Endothelial cell of umbilical vein (primary cell): ENCODE measurements at regions not wholly inside any gene's neighbourhood (a gene's known extent, or its start where the extent isn't known, plus 50 kb on each side); places are given as distances from the start of the nearest gene placed in this dataset.

Experiments used
- BruUV-seq: library from RNA; stranded (reverse); fragments of 400-500 nt; replicated peaks from 2 replicates; lab custom pipeline; 2021; lab: Mats Ljungman, UMichigan
- CTCF ChIA-PET: fragments of 300-600, 350-600 bp; sonication (Branson Sonifier 250); formaldehyde crosslinking; loops from one replicate; lab custom pipeline; 2021; ENCODE audit warnings: antibody characterized with exemption, inconsistent platforms; lab: Charles Lee
- POLR2A ChIA-PET: fragments of 300-600, 350-600 bp; sonication (Branson Sonifier 250); formaldehyde crosslinking; loops from one replicate; lab custom pipeline; 2021; ENCODE audit warnings: antibody characterized with exemption, inconsistent platforms; lab: Charles Lee
- DNase-seq: peaks from one replicate; pipeline ENCODE4 v3.0.0-alpha.2; 2011; ENCODE audit warnings: low read depth, low spot score
- FAIRE-seq: peaks from 2 replicates; lab custom pipeline; 2011; peaks lifted over from hg19 to GRCh38; lab: Jason Lieb, UNC
- H2AFZ ChIP-seq: 2 replicates; pipeline ENCODE4 v1.6.0; 2012; ENCODE audit warnings: low read depth, low read length, control low read depth, inconsistent platforms
- H3K27ac ChIP-seq: 2 replicates; pipeline ENCODE4 v1.5.1; 2011; ENCODE audit warnings: low read depth, mild to moderate bottlenecking, control low read depth, low read length, moderate library complexity; ENCODE audit not compliant: insufficient read depth
- H3K27me3 ChIP-seq, 2 experiments: 2 replicates each; pipeline versions ENCODE4 v1.6.0 to v1.6.1; 2011; ENCODE audit warnings: low read length in 2 of 2, mixed read lengths in 1 of 2; ENCODE audit not compliant: control insufficient read depth in 2 of 2, insufficient read depth in 2 of 2
- H3K36me3 ChIP-seq, 2 experiments: 2 replicates in 1 of 2; 3 replicates in 1 of 2; pipeline ENCODE4 v1.5.1; 2011; ENCODE audit warnings: low read length in 2 of 2, mild to moderate bottlenecking in 1 of 2, moderate library complexity in 1 of 2; ENCODE audit not compliant: control insufficient read depth in 2 of 2, insufficient read depth in 2 of 2; ENCODE audit errors: extremely low read depth in 1 of 2
- H3K4me1 ChIP-seq: 3 replicates; pipeline ENCODE4 v1.5.1; 2011; ENCODE audit warnings: mild to moderate bottlenecking, low read length; ENCODE audit not compliant: control insufficient read depth, insufficient read depth; ENCODE audit errors: extremely low read depth
- H3K4me2 ChIP-seq: 2 replicates; pipeline ENCODE4 v1.6.1; 2011; ENCODE audit warnings: low read length, control low read depth, mixed read lengths; ENCODE audit not compliant: insufficient read depth
- H3K4me3 ChIP-seq, 3 experiments: fragments of 200-600 bp in 1 of 3; sonication (generic), shearing (Covaris generic) in 1 of 3; replicated peaks in 1 of 3; 2 replicates each; pipeline ENCODE4 v1.5.1; 2011 to 2016; ENCODE audit warnings: control low read depth in 3 of 3, low read length in 3 of 3, mild to moderate bottlenecking in 2 of 3, inconsistent platforms in 1 of 3, low read depth in 1 of 3, moderate library complexity in 1 of 3; ENCODE audit not compliant: insufficient read depth in 1 of 3
- H3K79me2 ChIP-seq: 2 replicates; pipeline ENCODE4 v1.6.0; 2012; ENCODE audit warnings: low read length, inconsistent platforms; ENCODE audit not compliant: control insufficient read depth, insufficient read depth
- H3K9ac ChIP-seq: replicated peaks from 2 replicates; pipeline ENCODE3; 2011; ENCODE audit warnings: low read length, control low read depth; ENCODE audit not compliant: insufficient read depth; ENCODE audit errors: extremely low read depth
- H3K9me1 ChIP-seq: replicated peaks from 3 replicates; pipeline ENCODE4 v1.6.0; 2011; ENCODE audit warnings: mild to moderate bottlenecking, low read length; ENCODE audit not compliant: control insufficient read depth, insufficient read depth; ENCODE audit errors: extremely low read depth
- H3K9me3 ChIP-seq: replicated peaks from 2 replicates; pipeline ENCODE4 v1.5.1; 2012; ENCODE audit warnings: low read length, inconsistent platforms; ENCODE audit not compliant: control insufficient read depth, insufficient read depth
- H4K20me1 ChIP-seq: replicated peaks from 2 replicates; pipeline ENCODE3; 2011; ENCODE audit warnings: mild to moderate bottlenecking, low read length; ENCODE audit not compliant: control insufficient read depth, insufficient read depth; ENCODE audit errors: extremely low read depth
- FOS ChIP-seq: IDR thresholded peaks from 2 replicates; pipeline ENCODE4 v1.6.1; 2011; ENCODE audit warnings: mild to moderate bottlenecking, low read length, moderate library complexity, borderline replicate concordance; ENCODE audit not compliant: insufficient read depth
- GATA2 ChIP-seq: IDR thresholded peaks from 2 replicates; pipeline ENCODE4 v1.7.0; 2011; ENCODE audit warnings: low read depth, mild to moderate bottlenecking, moderate library complexity, mixed read lengths, low read length; ENCODE audit not compliant: insufficient read length, insufficient read depth
- JUN ChIP-seq: IDR thresholded peaks from 2 replicates; pipeline ENCODE4 v1.6.1; 2011; ENCODE audit warnings: borderline replicate concordance, low read depth; ENCODE audit not compliant: insufficient read length, insufficient read depth
- MYC ChIP-seq: IDR thresholded peaks from one replicate; pipeline ENCODE4 v1.6.1; 2011; ENCODE audit warnings: mild to moderate bottlenecking, low read depth, low read length
- POLR2A ChIP-seq: IDR thresholded peaks from 2 replicates; pipeline ENCODE4 v1.6.1; 2012; ENCODE audit warnings: low read depth, mild to moderate bottlenecking, control low read depth, low read length
- POLR2AphosphoS5 ChIP-seq: IDR thresholded peaks from 2 replicates; pipeline ENCODE4 v1.6.1; 2012; ENCODE audit warnings: low read depth, mild to moderate bottlenecking, control low read depth, low read length, moderate library complexity; ENCODE audit not compliant: insufficient read depth
- dilution Hi-C: fragments of 300-500 bp; cut with MboI; formaldehyde crosslinking; loops from one replicate; pipeline ENCODE4 v1.15.0; 2019; ENCODE audit warnings: low sequenced_read_pairs; ENCODE audit not compliant: extremely low pct_ligation_motif_present
- intact Hi-C: fragments of 100-400 bp; cut with micrococcal nuclease; formaldehyde crosslinking; loops from one replicate; pipeline ENCODE4 v1.10.0; 2022
- TF ChIP-seq, protein P1 (sequence below): IDR thresholded peaks from 2 replicates; pipeline ENCODE4 v1.6.1; 2011; ENCODE audit not compliant: insufficient read depth, insufficient read length
- TF ChIP-seq, protein P2 (sequence below), 2 donors: IDR thresholded peaks; 1 replicate in 1 of 2; 2 replicates in 1 of 2; pipeline ENCODE4 v1.5.1; 2011; ENCODE audit warnings: low read length in 2 of 2, mild to moderate bottlenecking in 2 of 2, moderate library complexity in 2 of 2, control low read depth in 1 of 2, inconsistent platforms in 1 of 2, low read depth in 1 of 2; ENCODE audit not compliant: insufficient read depth in 1 of 2; ENCODE audit errors: extremely low read depth in 1 of 2

DNA sequence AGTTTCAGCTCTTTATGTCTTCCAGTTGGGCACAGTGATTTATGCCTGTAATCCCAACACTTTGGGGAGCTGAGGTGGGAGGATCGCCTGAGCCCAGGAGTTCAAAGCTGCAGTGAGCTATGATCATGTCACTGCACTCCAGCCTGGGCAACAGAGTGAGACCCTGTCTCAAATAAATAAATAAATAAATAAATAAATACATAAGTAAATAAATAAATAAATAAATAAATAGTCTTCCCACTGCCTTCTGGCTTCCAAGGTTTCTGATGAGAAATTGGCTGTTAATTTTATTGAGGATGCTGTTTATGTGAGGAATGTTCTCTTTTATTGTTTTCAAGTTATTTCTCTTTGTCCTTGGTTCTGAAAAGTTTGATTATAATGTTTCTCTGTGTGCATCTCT lies 1507.6 kb upstream of the GOT2 start:
- Histone ChIP-seq H4K20me1 (no peaks in the 10 kb centered on the region), H3K4me1 (no peaks in the 10 kb centered on the region), H3K27me3 (no peaks in the 10 kb centered on the region), H3K9me1 (no peaks in the 10 kb centered on the region), H3K9ac (no peak overlapping the region), H2AFZ (no peak overlapping the region), H3K4me3 (no peak overlapping the region), H3K79me2 (no peaks in the 10 kb centered on the region), H3K9me3 (no peaks in the 10 kb centered on the region), H3K36me3 (no peaks in the 10 kb centered on the region), H3K27ac (no peak overlapping the region), H3K4me2 (no peak overlapping the region)
- no peak for DNase-seq
- TF ChIP-seq POLR2AphosphoS5 (no peak), POLR2A (no peak), GATA2 (no peak), FOS (no peak), MYC (no peak), JUN (no peak)
- TF ChIP-seq, protein P1, sequence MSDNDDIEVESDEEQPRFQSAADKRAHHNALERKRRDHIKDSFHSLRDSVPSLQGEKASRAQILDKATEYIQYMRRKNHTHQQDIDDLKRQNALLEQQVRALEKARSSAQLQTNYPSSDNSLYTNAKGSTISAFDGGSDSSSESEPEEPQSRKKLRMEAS: no peak
- TF ChIP-seq, protein P2, sequence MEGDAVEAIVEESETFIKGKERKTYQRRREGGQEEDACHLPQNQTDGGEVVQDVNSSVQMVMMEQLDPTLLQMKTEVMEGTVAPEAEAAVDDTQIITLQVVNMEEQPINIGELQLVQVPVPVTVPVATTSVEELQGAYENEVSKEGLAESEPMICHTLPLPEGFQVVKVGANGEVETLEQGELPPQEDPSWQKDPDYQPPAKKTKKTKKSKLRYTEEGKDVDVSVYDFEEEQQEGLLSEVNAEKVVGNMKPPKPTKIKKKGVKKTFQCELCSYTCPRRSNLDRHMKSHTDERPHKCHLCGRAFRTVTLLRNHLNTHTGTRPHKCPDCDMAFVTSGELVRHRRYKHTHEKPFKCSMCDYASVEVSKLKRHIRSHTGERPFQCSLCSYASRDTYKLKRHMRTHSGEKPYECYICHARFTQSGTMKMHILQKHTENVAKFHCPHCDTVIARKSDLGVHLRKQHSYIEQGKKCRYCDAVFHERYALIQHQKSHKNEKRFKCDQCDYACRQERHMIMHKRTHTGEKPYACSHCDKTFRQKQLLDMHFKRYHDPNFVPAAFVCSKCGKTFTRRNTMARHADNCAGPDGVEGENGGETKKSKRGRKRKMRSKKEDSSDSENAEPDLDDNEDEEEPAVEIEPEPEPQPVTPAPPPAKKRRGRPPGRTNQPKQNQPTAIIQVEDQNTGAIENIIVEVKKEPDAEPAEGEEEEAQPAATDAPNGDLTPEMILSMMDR (IDR thresholded peaks at IDR 0.05; ENCODE audit: extremely low read depth in 1 of 2, insufficient read depth in 1 of 2, low read depth in 1 of 2, low read length in 2 of 2): no peak
- CTCF ChIA-PET: no interaction called here
- POLR2A ChIA-PET: no interaction called here
- dilution Hi-C loops: no loop called here
- FAIRE-seq: no peak
- BruUV-seq: no TSS peak
- intact Hi-C loops: no loop called here
